OCI-LY1 (cell line): ENCODE measurements at regions not wholly inside any gene's neighbourhood (a gene's known extent, or its start where the extent isn't known, plus 50 kb on each side); places are given as distances from the start of the nearest gene placed in this dataset.

Experiments used
- H2AFZ ChIP-seq: fragments of 200-600 bp; sonication (generic), shearing (Covaris generic); 2 replicates; pipeline ENCODE4 v1.6.0; 2014; ENCODE audit warnings: antibody characterized with exemption, mild to moderate bottlenecking, low read length
- H3F3A ChIP-seq: fragments of 200-600 bp; sonication (generic), shearing (Covaris generic); 2 replicates; pipeline ENCODE4 v1.6.0; 2014; ENCODE audit warnings: mild to moderate bottlenecking, antibody characterized with exemption, low read length, moderate library complexity; ENCODE audit not compliant: insufficient read depth
- H3K27ac ChIP-seq: fragments of 200-600 bp; sonication (generic); 2 replicates; pipeline ENCODE4 v1.5.1; 2014; ENCODE audit warnings: low read length, mixed run types, mild to moderate bottlenecking, low read depth; ENCODE audit not compliant: poor library complexity, severe bottlenecking
- H3K27me3 ChIP-seq: fragments of 200-600 bp; sonication (generic); 2 replicates; pipeline ENCODE4 v1.6.0; 2014; ENCODE audit warnings: antibody characterized with exemption, mild to moderate bottlenecking, low read length, moderate library complexity; ENCODE audit not compliant: insufficient read depth
- H3K36me3 ChIP-seq: fragments of 200-600 bp; sonication (generic); 2 replicates; pipeline ENCODE4 v1.6.1; 2014; ENCODE audit warnings: mild to moderate bottlenecking, antibody characterized with exemption, low read length, moderate library complexity, mixed read lengths; ENCODE audit not compliant: insufficient read depth
- H3K4me1 ChIP-seq: fragments of 200-600 bp; sonication (generic); 2 replicates; pipeline ENCODE4 v1.5.1; 2014; ENCODE audit warnings: mild to moderate bottlenecking, low read length, moderate library complexity; ENCODE audit not compliant: insufficient read depth, severe bottlenecking
- H3K4me2 ChIP-seq: fragments of 200-600 bp; sonication (generic), shearing (Covaris generic); 2 replicates; pipeline ENCODE4 v1.6.1; 2014; ENCODE audit warnings: low read length
- H3K4me3 ChIP-seq: fragments of 200-600 bp; sonication (generic); 2 replicates; pipeline ENCODE4 v1.5.1; 2014; ENCODE audit warnings: low read length, low read depth, mild to moderate bottlenecking, mixed read lengths; ENCODE audit not compliant: poor library complexity, severe bottlenecking
- H3K79me2 ChIP-seq: fragments of 200-600 bp; shearing (Covaris generic); 2 replicates; pipeline ENCODE4 v1.6.1; 2016; ENCODE audit warnings: mixed run types, low read length, mixed read lengths; ENCODE audit not compliant: insufficient read depth
- H3K9ac ChIP-seq: fragments of 200-600 bp; sonication (generic), shearing (Covaris generic); 2 replicates; pipeline ENCODE4 v1.6.1; 2014; ENCODE audit warnings: mild to moderate bottlenecking, low read length, mixed read lengths
- H3K9me2 ChIP-seq: fragments of 200-600 bp; sonication (generic), shearing (Covaris generic); 2 replicates; pipeline ENCODE4 v1.6.1; 2014; ENCODE audit warnings: low read depth, mild to moderate bottlenecking, low read length, mixed read lengths
- H3K9me3 ChIP-seq: fragments of 200-600 bp; shearing (Covaris generic); 2 replicates; pipeline ENCODE4 v1.6.1; 2014; ENCODE audit warnings: low read length, mixed read lengths
- H4K20me1 ChIP-seq: fragments of 200-600 bp; sonication (generic), shearing (Covaris generic); 2 replicates; pipeline ENCODE4 v1.6.0; 2016; ENCODE audit warnings: mild to moderate bottlenecking, low read length; ENCODE audit not compliant: insufficient read depth
- CTCF ChIP-seq: fragments of 200-600 bp; sonication (generic), shearing (Covaris generic); IDR thresholded peaks from 2 replicates; pipeline ENCODE4 v1.5.1; 2017; ENCODE audit warnings: mild to moderate bottlenecking, antibody characterized with exemption, low read length, moderate library complexity, mixed read lengths
- EZH2 ChIP-seq: fragments of 200-600 bp; sonication (generic), shearing (Covaris generic); IDR thresholded peaks from 2 replicates; pipeline ENCODE4 v1.8.0; 2017; ENCODE audit warnings: borderline replicate concordance, mixed run types, mild to moderate bottlenecking, antibody characterized with exemption, low read length, moderate library complexity, mixed read lengths

- Histone ChIP-seq H4K20me1 (no peaks in the 10 kb centered on the region), H3K79me2 (no peaks in the 10 kb centered on the region), H3K4me1 (no peaks in the 10 kb centered on the region), H3F3A (no peaks in the 10 kb centered on the region), H2AFZ (no peak overlapping the region), H3K27ac (no peak overlapping the region), H3K27me3 (no peaks in the 10 kb centered on the region), H3K4me2 (no peak overlapping the region), H3K9me3 (no peaks in the 10 kb centered on the region), H3K36me3 (no peaks in the 10 kb centered on the region), H3K4me3 (no peak overlapping the region), H3K9ac (no peak overlapping the region), H3K9me2 (no peaks in the 10 kb centered on the region)
- no peak for TF ChIP-seq CTCF
These were observed 335.0 kb downstream of the CCER1 start for GRCh38 chr12:90619943-90620342.

- TF ChIP-seq EZH2 (no peak), CTCF (no peak)
- H3K4me3 ChIP-seq, result no peak overlapping the region
- H3K9me2 ChIP-seq, result no peaks in the 10 kb centered on the region
- no peak overlapping the region for H2AFZ ChIP-seq
- H4K20me1 ChIP-seq, result no peaks in the 10 kb centered on the region
- no peaks in the 10 kb centered on the region for H3K9me3 ChIP-seq
- H3K27ac ChIP-seq, result no peak overlapping the region
- no peaks in the 10 kb centered on the region for H3F3A ChIP-seq
- H3K4me2 ChIP-seq, result no peak overlapping the region
- no peak overlapping the region for H3K9ac ChIP-seq
- H3K79me2 ChIP-seq, result no peaks in the 10 kb centered on the region
- no peaks in the 10 kb centered on the region for H3K27me3 ChIP-seq
- H3K4me1 ChIP-seq, result no peaks in the 10 kb centered on the region
- no peaks in the 10 kb centered on the region for H3K36me3 ChIP-seq
These were observed 336.4 kb downstream of the CCER1 start for GRCh38 chr12:90618586-90618985.

GRCh38 chr12:90611891-90612290 is 343.1 kb downstream of the CCER1 start:
- TF ChIP-seq EZH2 (no peak), CTCF (no peak)
- Histone ChIP-seq H3K4me3 (no peak overlapping the region), H3K79me2 (no peaks in the 10 kb centered on the region), H3K4me2 (no peak overlapping the region), H3K4me1 (no peaks in the 10 kb centered on the region), H3K9me3 (no peaks in the 10 kb centered on the region), H3K9me2 (no peaks in the 10 kb centered on the region), H3F3A (no peaks in the 10 kb centered on the region), H3K27me3 (no peaks in the 10 kb centered on the region), H3K36me3 (no peaks in the 10 kb centered on the region), H3K27ac (no peak overlapping the region), H4K20me1 (no peaks in the 10 kb centered on the region), H3K9ac (no peak overlapping the region), H2AFZ (no peak overlapping the region)
